ENCODE measurements at regions not wholly inside any gene's neighbourhood (a gene's known extent, or its start where the extent isn't known, plus 50 kb on each side); places are given as distances from the start of the nearest gene placed in this dataset.
"Not testable (repeated sequence)": the region's sequence is repeated elsewhere in the genome, so short reads cannot be mapped to it uniquely, and the experiment has no call there.

DNA sequence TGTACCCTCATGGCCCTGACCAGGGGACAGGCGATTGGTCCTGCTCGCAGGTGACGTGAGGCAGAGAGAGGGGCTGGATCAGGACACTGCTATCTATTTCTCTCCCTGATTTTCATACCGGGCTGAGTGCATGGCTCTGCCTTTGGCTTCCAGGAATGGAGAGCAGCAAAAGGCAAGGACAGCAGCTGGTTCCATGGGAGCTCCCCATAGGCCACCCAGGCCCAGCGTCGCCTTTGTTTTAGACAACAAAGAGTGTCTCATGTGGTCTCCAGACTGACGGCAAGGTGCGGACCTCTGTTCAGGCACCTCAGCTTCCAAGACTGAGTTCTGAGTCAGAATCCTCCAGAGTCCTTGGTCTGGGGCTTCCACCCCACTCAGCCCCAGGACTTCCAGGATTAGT lies 123.1 kb downstream of the VEGFA start:
- ATAC-seq (ENCODE audit: poor library complexity) = no peak
- intact Hi-C loops (cut with DNase I) = no loop called here

DNA sequence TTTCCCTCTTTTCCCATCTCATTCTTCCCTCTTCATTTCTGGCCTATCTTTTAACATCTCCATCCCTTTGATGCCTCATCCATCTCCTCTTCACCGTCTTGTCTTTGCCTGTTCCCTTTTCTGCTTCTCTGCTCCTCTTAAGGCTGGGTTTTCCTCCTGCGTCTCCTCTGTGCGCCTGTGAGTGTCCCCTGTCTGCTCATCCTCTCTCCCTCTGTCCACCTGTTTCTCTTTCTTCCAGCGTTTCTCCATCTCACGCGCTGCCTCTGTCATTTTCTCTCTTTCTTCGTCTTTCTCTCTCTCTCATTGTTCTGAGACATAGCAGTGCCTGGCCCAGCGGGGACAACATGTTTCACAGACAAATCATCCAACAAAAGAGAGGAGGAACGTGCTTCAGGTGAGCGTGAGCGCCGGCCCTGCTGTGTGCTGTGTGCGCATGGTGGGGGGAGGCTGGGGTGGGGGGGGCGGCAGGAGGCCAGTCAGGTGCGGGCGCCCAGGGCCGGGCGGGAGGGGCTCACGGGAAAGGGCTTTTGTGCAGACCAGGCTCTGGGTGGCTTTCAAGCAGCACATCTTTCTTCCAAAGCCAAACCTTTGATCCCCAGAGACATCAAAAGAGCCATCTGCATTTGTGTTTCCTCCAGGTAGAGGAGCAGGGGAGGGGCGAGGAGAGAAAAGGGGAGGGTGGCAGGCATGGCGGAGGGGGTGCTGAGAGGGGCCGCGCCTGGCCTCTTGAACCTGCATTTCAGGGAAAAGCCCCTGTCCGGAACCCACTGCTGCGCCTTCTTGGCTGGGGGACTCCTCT lies 121.3 kb downstream of the VEGFA start:
- intact Hi-C loops (cut with DNase I) = no loop called here
- DNase-seq = no peak
- no peak for ATAC-seq (ENCODE audit: poor library complexity)

More for the DNA sequence above, 123.1 kb downstream of the VEGFA start:
- no peak for DNase-seq

DNA sequence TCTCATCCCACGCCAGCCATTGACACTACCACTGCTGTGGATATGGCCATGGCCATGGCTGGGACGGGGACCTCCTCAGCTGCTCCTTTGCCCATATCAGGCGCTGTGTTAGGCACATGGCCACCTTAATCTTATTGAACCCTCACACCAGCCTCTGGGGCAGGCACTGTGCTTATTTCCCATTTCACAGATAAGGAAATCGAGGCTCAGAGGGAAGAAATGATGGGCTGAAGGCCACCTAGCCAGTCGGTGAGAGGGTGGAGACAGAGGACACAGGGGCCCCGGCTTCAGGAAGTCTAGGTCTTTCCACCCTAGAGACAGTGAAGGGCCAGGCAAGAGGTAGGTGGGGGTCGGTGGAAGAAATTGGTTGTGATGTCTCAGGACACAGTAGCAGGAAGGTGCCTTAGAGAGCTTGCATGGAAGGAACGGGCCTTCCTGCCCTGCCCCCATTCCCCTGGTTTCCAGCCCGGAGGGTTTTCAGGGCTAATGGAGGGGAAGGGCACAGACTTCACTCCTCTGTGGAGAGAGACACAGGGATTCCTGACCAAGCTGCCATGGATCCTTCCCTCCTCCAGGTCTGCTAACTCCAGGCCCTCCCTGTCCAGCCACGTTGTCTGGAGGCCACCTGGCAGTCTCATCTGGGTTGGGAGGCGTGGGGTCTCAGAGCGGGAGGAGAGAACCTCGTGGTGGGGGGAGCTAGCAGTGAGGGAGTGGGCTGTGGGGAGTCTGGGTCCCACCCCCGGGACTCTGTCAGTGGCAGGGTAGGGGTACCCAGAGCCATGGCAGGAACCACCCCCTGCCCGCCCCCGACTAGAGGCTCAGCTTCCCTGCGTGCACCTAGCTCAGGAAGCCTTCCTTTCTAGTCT lies 120.4 kb downstream of the VEGFA start:
- intact Hi-C loops (cut with DNase I) = no loop called here
- ATAC-seq (ENCODE audit: poor library complexity) (no peak), DNase-seq (no peak)

DNA sequence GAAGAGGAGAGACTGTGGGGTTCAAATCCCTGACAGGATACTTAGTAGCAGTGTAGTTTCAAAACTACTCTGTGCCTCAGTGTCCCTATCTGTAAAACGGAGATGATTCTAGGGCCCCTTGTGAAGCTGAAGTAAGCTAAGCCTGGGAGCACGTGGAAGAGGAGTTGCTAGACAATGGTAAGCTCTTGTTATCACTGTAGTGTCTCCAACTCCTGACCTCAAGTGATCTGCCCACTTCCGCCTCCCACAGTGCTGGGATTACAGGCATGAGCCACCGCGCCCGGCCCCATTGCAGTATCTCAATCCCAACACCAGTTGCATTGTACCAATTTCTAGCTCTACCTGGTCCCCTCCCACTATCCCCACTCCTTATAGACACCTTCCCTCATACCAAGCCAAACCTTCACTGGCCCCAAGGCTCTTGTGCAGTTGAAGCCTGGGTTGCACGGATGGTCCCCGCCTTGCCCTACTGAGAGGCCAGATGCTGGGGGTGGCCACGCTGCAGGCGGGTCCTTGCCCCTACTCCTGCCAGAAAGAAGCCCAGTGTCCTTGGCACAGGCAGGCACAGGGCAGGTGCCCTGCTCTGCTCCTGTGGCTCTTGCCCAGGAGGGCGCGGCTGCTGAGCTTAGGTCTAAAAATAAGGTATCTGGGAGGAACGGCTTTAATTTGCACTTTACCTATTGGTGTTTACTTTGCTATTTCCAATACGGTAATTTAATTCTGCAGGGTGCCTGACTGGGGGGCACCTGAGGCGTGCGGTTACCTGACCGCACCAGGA lies 118.1 kb downstream of the VEGFA start:
- ATAC-seq (ENCODE audit: poor library complexity) (peak; percentile 69), DNase-seq (no peak)
- intact Hi-C loops (cut with DNase I) = no loop called here

DNA sequence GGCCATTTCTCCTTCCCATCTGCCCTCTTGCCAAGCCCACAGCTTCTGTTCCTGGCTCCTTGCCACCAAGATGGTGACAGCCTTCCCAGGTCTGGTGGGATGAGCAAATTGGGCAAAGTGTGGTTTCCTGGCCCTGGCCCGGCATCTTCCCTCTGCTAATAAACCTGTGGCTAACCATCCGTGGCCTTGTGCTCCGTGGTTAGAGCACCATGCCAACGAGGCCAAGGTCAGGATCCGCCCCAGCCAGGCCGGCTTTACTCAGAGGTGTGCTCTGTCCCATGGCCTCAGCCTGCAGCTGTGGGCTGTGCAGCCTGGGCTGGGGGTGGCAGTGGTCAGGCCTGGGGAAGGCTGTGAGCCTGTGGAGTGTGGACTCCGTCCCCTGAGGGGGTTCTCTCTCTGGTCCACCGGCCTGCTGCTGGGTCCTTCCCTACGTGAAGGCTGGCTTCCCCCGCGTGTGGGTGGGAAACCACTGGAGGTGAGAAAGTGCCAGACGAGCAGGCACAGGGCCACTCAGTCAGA lies 117.4 kb downstream of the VEGFA start:
- DNase-seq (no peak), ATAC-seq (ENCODE audit: poor library complexity) (no peak)
- intact Hi-C loops (cut with DNase I) = no loop called here

DNA sequence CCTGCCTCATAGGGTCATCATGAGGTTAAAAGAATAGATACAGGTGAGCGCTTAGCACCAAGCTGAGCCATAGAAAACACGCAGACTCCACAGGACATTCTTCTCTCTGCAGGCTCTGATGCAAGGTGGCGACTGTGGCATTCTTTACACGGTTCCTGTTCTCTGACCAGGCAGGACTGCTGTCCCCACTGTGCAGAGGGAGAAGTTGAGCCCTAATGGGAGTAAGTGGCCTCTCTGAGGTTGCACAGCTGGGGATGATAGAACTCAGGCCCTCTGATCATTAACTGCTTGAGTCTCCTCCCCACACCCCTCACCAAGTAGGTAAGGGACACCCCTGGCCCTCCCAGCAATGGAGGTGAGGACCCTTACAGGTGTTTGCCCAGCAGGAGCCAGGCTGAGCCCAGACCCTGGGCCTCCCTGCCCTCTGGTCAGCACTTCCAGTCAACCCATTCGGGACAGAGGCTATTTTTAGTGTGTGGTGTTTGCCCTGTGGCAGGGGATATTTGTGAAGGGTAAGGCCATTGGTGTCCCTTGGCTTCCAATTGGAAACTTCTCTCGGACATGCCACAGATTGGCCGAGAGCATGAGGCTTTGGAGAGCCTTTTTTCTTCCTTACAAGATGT lies 116.8 kb downstream of the VEGFA start:
- no peak for ATAC-seq (ENCODE audit: poor library complexity)
- DNase-seq = no peak
- intact Hi-C loops (cut with DNase I) = no loop called here

DNA sequence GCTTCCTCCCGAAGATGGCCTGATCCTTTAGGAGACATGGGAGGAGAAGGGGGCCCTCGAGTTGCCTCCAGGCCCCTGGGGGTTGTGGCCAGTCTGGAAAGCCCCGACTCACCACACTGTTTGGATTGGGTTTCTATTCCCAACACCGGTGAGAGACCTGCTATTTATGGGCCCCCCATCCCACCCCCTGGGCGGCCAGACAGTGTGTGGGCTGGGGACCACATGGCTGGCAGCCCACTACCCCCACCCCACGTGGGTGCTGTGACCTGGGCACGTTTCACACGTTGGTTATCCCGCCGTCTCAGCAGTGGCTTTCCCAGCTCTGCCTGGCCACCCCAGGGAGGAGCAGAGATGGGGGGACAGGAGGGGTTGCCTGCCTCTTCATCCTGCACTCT lies 116.1 kb downstream of the VEGFA start:
- intact Hi-C loops (cut with DNase I) = no loop called here

DNA sequence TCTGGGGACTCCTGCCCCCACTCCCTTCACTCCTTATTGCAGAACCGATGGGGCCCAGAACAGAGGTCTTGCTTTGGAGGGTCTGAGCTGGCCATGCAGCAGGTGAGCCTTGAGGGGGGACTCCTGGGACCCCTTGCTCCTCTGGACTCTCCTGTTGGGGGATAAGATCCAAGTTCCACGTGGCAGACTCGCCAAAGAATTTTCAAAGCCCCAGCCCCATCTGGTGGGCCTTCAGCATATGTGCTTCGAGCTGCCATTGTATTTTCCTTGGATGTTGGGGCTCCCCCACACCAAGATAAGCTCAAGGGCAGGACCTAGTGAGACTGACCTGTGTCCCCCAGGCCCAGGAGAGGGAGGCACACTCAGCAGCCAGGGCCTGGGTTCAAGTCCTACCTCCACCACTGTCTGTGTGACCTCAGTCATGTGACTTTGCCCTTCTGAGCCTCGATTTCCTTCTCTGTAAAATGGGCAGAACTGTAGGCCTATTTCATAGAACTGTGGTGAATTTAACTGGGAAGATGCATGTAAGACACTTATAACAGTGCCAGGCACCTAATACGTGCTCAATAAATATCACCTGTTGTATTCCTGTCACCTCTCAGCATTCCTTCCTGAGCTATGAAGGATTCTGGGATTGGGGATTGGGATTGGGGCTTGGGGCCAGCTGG lies 115.5 kb downstream of the VEGFA start:
- DNase-seq (no peak), ATAC-seq (ENCODE audit: poor library complexity) (no peak)
- intact Hi-C loops (cut with DNase I) = no loop called here

More for the DNA sequence above, 116.1 kb downstream of the VEGFA start:
- DNase-seq = no peak
- no peak for ATAC-seq (ENCODE audit: poor library complexity)

DNA sequence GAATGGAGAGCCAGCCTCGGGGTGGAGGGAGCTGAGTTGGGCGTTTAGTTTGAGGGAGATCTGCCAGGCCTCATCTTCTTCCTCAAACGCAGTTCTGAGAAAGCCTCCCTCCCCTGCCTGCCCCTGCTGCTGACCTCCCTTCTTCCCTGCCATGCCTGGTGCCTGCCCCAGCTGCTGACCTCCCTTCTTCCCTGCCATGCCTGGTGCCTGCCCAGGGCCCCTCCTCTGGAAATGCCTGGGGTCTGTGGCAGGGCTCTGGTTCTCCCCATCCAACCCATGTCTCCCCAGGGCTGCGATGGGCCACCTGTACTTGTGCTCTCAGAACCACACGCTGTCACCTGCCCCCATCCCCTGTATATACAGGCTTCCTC lies 114.6 kb downstream of the VEGFA start:
- peak; percentile 40 for ATAC-seq (ENCODE audit: poor library complexity)
- intact Hi-C loops (cut with DNase I) = no loop called here

DNA sequence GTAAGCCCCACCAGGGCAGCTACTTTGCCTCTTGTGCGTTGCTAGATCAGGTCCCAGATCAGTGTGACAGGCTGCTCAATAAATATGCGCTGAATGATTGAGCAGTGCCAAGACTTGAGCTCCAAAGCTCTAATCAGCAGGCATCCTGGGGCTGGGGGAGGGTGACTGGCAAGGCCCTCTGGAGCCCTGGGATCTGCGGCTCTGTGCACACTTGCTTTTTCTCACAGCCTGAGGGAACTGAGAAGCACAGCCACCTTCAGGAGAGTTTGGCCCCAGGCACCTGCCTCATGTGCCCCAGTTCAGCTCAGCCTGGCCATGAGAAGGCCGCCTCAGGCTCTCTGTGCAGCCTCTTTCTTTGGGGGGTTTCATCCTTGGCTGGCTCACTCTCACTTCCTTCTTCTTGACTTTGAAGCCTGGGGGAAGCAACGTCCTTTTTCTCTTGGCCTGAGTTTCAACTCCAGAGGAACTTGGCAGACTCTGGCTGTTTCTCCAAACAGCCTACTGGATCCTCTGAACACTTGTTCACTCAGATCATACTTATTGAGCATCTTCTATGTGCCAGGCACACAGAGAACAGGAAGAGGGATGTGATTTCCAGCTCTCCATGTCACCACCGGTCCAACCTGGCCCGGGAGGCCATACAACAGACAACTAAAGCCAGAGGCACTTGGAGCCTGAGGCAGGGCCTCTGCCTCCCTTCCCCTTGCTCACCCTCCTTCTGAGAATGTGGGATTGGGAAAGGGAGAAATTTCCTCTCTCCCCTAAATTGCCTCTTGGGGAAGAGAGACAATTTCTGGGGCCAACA lies 114.0 kb downstream of the VEGFA start:
- intact Hi-C loops (cut with DNase I) = no loop called here
- DNase-seq = no peak
- ATAC-seq (ENCODE audit: poor library complexity) = no peak

More for the DNA sequence above, 114.6 kb downstream of the VEGFA start:
- DNase-seq = no peak

DNA sequence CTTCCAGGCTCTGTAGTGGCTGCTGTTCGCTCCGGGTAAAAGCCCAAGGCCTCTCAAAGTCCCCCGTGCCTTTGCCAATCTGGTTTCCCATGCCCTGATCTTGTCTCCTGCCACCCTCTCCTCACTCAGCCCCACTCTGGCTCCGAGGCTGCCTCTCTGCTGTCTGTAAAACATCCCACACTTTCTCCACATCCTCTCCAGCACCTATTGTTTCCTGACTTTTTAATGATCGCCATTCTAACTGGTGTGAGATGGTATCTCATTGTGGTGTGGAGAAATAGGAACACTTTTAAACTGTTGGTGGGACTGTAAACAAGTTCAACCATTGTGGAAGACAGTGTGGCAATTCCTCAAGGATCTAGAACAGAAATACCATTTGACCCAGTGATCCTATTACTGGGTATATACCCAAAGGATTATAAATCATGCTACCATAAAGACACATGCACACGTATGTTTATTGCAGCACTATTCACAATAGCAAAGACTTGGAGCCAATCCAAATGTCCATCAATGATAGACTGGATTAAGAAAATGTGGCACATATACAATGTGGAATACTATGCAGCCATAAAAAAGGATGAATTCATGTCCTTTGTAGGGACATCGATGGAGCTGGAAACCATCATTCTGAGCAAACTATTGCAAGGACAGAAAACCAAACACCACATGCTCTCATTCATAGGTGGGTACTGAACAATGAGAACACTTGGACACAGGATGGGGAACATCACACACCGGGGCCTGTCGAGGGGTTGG lies 112.9 kb downstream of the VEGFA start:
- ATAC-seq (ENCODE audit: poor library complexity); intact Hi-C loops (cut with DNase I); DNase-seq: not testable (repeated sequence)

DNA sequence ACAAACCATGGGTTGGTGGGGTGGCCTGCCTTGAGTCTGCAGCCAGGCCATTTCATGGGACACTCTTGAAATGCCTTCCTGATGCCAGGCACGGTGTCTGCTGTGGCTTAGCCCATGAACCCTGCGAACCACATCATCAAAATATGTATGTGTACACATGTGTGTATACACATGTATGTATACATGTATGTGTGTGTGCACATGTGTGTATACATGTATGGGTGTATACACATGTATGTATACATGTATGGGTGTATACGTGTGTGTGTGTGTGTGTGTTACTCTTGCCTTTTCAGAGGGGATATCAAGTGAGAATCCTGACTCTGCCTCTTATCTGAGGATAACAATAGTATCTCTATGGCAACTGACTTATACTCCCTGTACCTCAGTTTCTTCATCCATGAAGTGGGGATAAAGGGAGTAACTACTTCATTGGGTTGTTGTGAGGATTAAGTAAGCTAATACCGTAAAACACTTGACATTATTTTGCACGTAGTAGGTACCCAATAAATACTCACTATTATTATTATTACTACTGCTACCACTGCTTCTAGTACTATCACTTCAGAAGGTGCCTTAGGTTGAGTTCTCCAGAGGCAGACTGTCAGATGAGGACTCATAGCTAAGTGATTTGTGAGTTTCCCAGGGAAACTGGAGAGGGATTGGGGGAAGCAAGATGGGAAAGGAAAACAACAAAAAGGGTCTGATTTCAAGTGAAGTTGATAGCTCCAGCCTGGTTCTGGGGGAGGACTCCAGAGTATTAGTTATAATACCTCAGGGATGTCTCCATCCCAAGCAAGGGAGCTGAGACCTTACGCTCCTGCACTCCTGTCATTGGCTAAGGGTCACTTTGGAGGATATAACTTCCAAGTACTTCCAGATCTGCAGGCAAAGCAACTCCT lies 110.5 kb downstream of the VEGFA start:
- intact Hi-C loops (cut with DNase I) = no loop called here
- DNase-seq (no peak), ATAC-seq (ENCODE audit: poor library complexity) (no peak)

DNA sequence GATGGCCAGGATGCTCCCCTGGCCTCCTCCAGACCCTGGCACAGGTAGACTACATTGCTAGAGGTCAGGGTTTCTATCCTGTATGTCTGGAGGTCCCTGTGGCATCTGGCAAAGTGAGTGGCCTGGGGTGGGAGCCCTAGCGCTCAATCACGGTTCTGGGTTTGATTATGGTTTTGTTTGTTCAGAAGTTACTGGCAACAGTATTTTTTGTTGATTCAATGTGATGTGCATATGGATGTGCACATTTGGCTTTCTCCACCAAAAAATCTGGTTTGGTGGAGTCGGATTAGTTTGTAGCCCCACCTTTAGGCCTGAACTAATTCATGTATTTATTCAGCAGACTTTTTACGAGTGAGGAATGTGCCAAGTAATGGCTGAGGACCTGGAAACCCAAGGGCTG lies 109.7 kb downstream of the VEGFA start:
- DNase-seq (no peak), ATAC-seq (ENCODE audit: poor library complexity) (no peak)
- intact Hi-C loops (cut with DNase I) = no loop called here

DNA sequence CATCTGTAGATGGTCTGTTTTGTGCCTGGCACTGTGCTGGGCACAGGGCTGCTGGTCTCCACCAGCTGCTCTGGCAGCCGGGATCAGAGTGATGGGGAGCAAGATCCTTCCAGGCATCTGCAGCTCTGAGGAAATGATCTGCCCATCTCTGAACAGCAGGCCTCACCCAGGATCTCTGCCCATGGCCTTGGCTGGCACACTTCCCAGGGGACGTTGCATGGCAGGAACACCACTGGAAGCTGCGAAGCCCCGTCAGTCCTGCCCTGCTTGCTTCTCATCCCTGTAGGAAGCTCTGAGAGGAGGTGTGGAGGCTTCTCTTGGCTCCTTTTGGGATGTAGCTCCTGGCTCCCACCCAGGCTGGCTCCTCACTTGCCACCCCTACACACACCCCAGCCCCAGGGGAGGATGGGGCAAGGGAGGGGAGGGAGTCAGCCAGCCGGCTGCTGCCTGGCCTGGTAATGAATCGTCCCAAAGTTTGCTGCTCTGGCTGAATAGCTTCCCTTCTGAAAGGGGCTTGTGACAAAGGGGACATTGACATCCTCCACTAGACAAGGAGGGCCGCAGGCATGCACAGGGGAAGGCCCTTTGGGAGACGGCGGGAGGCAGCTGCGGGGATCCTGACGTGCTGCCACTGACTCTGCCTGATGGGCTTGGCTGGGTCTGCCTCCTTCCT lies 108.9 kb downstream of the VEGFA start:
- ATAC-seq (ENCODE audit: poor library complexity) = peak; percentile 61
- peak; percentile 71 for DNase-seq
- intact Hi-C loops (cut with DNase I) = no loop called here

DNA sequence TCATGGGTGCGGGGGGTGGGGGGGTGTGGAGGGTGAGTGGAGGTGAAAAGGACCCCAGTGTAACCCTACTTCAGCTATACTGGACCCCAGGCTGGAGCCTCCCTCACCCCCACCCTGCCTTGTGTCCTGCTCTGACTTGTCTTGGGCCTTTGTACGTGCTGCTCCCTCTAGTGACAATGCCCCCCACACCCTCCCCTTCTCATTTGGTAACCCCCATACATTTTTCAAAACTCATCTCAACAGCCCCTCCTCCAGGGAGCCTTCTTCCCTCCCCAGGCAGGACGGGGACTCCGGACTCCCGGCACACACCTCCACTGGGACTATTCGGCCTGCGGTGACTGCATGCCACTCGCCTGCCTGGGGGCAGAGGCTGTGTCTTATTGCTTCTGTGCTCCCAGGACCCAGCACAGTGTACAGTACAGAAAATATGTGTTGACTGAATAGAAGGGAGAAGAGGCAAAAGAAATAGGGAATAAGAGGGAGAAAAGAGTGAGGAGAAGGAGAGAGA lies 108.2 kb downstream of the VEGFA start:
- ATAC-seq (ENCODE audit: poor library complexity) = no peak
- DNase-seq = no peak
- intact Hi-C loops (cut with DNase I) = no loop called here
